Small intestine (tissue), 7 donors: ENCODE measurements at regions not wholly inside any gene's neighbourhood (a gene's known extent, or its start where the extent isn't known, plus 50 kb on each side); places are given as distances from the start of the nearest gene placed in this dataset.

Experiments used
- DNase-seq, 2 donors: peaks; one replicate each; pipeline versions ENCODE4 v3.0.0 to v3.0.0-alpha.2; 2013
- FAIRE-seq: peaks from 2 replicates; lab custom pipeline; 2012; peaks lifted over from hg19 to GRCh38; lab: Jason Lieb, UNC
- H3K27ac ChIP-seq, 3 donors: one replicate each; pipeline ENCODE4 v1.5.1; 2013; ENCODE audit warnings: low read length in 2 of 3, mild to moderate bottlenecking in 2 of 3, control low read depth in 1 of 3, inconsistent platforms in 1 of 3, low read depth in 1 of 3, moderate library complexity in 1 of 3
- H3K27me3 ChIP-seq, 3 donors: one replicate each; pipeline ENCODE4 v1.6.1; 2013; ENCODE audit warnings: low read length in 3 of 3, inconsistent platforms in 1 of 3; ENCODE audit not compliant: control insufficient read depth in 3 of 3, insufficient read depth in 3 of 3
- H3K36me3 ChIP-seq, 3 donors: one replicate each; pipeline ENCODE4 v1.6.1; 2013; ENCODE audit warnings: low read length in 3 of 3, inconsistent platforms in 1 of 3, low read depth in 1 of 3, mild to moderate bottlenecking in 1 of 3, moderate library complexity in 1 of 3; ENCODE audit not compliant: control insufficient read depth in 3 of 3, insufficient read depth in 2 of 3
- H3K4me1 ChIP-seq, 3 donors: one replicate each; pipeline ENCODE4 v1.6.1; 2013; ENCODE audit warnings: low read length in 2 of 3, inconsistent platforms in 1 of 3, low read depth in 1 of 3, mild to moderate bottlenecking in 1 of 3, moderate library complexity in 1 of 3; ENCODE audit not compliant: control insufficient read depth in 3 of 3, insufficient read depth in 2 of 3
- H3K4me3 ChIP-seq, 3 donors: one replicate each; pipeline ENCODE4 v1.5.1; 2013; ENCODE audit warnings: low read length in 3 of 3, control low read depth in 1 of 3, inconsistent platforms in 1 of 3, low read depth in 1 of 3, mild to moderate bottlenecking in 1 of 3, moderate library complexity in 1 of 3
- H3K9me3 ChIP-seq, 2 donors: one replicate each; pipeline ENCODE4 v1.6.1; 2013; ENCODE audit warnings: low read depth in 1 of 2, low read length in 1 of 2; ENCODE audit not compliant: control insufficient read depth in 2 of 2, insufficient read depth in 1 of 2
- WGBS, 3 donors: extraction: QIAGEN DNeasy Blood & Tissue Kit; methylation state at CpG; one replicate each; pipeline ENCODE4 v1.1.7; 2013; 5-methylcytosine and 5-hydroxymethylcytosine counted together
- donor health status: healthy with polysubstance abuse.
- donor health status: control.
- donor health status: control.
- donor health status: Bipolar disorder and iron deficiency.
- donor health status: healthy.

- Histone ChIP-seq H3K9me3 (no peaks in the 10 kb centered on the region), H3K27ac (no peak overlapping the region), H3K4me1 (no peaks in the 10 kb centered on the region), H3K27me3 (no peaks in the 10 kb centered on the region), H3K4me3 (no peak overlapping the region), H3K36me3 (no peaks in the 10 kb centered on the region)
- WGBS, 3 donors: 62 to 78% (median 64%) methylated on average over 2 of the region's 2 CpGs
- DNase-seq: no peak
- FAIRE-seq: no peak
These were observed 468.0 kb upstream of the GJE1 start for GRCh38 chr6:141664744-141665143.

GRCh38 chr6:141659582-141659981 lies 473.1 kb upstream of the GJE1 start:
- Histone ChIP-seq H3K4me1 (no peaks in the 10 kb centered on the region), H3K27ac (no peak overlapping the region), H3K27me3 (no peaks in the 10 kb centered on the region), H3K4me3 (no peak overlapping the region), H3K9me3 (no peaks in the 10 kb centered on the region), H3K36me3 (no peaks in the 10 kb centered on the region)
- FAIRE-seq (no peak), DNase-seq (no peak)
- WGBS, 3 donors: 59 to 81% (median 60%) methylated on average over 3 of the region's 3 CpGs

GRCh38 chr6:141658696-141659095 lies 474.0 kb upstream of the GJE1 start:
- 89 to 91% (median 90%) methylated on average over 2 of the region's 2 CpGs for WGBS, 3 donors
- Histone ChIP-seq H3K27me3 (no peaks in the 10 kb centered on the region), H3K4me1 (no peaks in the 10 kb centered on the region), H3K9me3 (no peaks in the 10 kb centered on the region), H3K4me3 (no peak overlapping the region), H3K27ac (no peak overlapping the region), H3K36me3 (no peaks in the 10 kb centered on the region)
- FAIRE-seq: no peak
- no peak for DNase-seq

- Histone ChIP-seq H3K27ac (no peak overlapping the region), H3K27me3 (no peaks in the 10 kb centered on the region), H3K4me3 (no peak overlapping the region), H3K4me1 (no peaks in the 10 kb centered on the region), H3K9me3 (no peaks in the 10 kb centered on the region), H3K36me3 (no peaks in the 10 kb centered on the region)
- 90 to 94% (median 92%) methylated on average over 1 of the region's 1 CpG for WGBS, 3 donors
- FAIRE-seq (no peak), DNase-seq (no peak)
These were observed 474.9 kb upstream of the GJE1 start for GRCh38 chr6:141657812-141658211.

- no peak for DNase-seq
- 81 to 83% (median 83%) methylated on average over 1 of the region's 1 CpG for WGBS, 3 donors
These were observed 479.1 kb upstream of the GJE1 start for GRCh38 chr6:141653590-141653989.

GRCh38 chr6:141641951-141642350 lies 490.8 kb upstream of the GJE1 start:
- Histone ChIP-seq H3K27ac (no peak overlapping the region), H3K4me3 (no peak overlapping the region), H3K36me3 (no peaks in the 10 kb centered on the region), H3K27me3 (no peaks in the 10 kb centered on the region), H3K9me3 (no peaks in the 10 kb centered on the region), H3K4me1 (no peaks in the 10 kb centered on the region)
- FAIRE-seq (no peak), DNase-seq (no peak)
- WGBS, 3 donors: 45 to 54% (median 52%) methylated on average over 1 of the region's 1 CpG

More at GRCh38 chr6:141653590-141653989, 479.1 kb upstream of the GJE1 start:
- Histone ChIP-seq H3K9me3 (no peaks in the 10 kb centered on the region), H3K27me3 (no peaks in the 10 kb centered on the region), H3K36me3 (no peaks in the 10 kb centered on the region), H3K27ac (no peak overlapping the region), H3K4me1 (no peaks in the 10 kb centered on the region), H3K4me3 (no peak overlapping the region)
- FAIRE-seq: no peak

GRCh38 chr6:141641406-141641805 lies 491.3 kb upstream of the GJE1 start:
- no peak for DNase-seq
- Histone ChIP-seq H3K9me3 (no peaks in the 10 kb centered on the region), H3K36me3 (no peaks in the 10 kb centered on the region), H3K27me3 (no peaks in the 10 kb centered on the region), H3K4me3 (no peak overlapping the region), H3K4me1 (no peaks in the 10 kb centered on the region), H3K27ac (no peak overlapping the region)
- no peak for FAIRE-seq
- 36 to 58% (median 39%) methylated on average over 1 of the region's 1 CpG for WGBS, 3 donors

GRCh38 chr6:141635621-141636020 lies 497.1 kb upstream of the GJE1 start:
- Histone ChIP-seq H3K4me1 (no peaks in the 10 kb centered on the region), H3K36me3 (no peaks in the 10 kb centered on the region), H3K9me3 (no peaks in the 10 kb centered on the region), H3K4me3 (no peak overlapping the region), H3K27me3 (no peaks in the 10 kb centered on the region), H3K27ac (no peak overlapping the region)
- 86 to 95% (median 92%) methylated on average over 3 of the region's 3 CpGs for WGBS, 3 donors
- DNase-seq: no peak
- no peak for FAIRE-seq

- FAIRE-seq (no peak), DNase-seq (no peak)
- WGBS, 3 donors: 47 to 69% (median 54%) methylated on average over 2 of the region's 2 CpGs
- no peaks in the 10 kb centered on the region for H3K27me3 ChIP-seq
- no peaks in the 10 kb centered on the region for H3K36me3 ChIP-seq
- no peak overlapping the region for H3K27ac ChIP-seq
- H3K9me3 ChIP-seq: no peaks in the 10 kb centered on the region
- H3K4me1 ChIP-seq: no peaks in the 10 kb centered on the region
- no peak overlapping the region for H3K4me3 ChIP-seq
These were observed 498.5 kb upstream of the GJE1 start for GRCh38 chr6:141634269-141634668.
